HepG2 (cell line): ENCODE measurements at regions not wholly inside any gene's neighbourhood (a gene's known extent, or its start where the extent isn't known, plus 50 kb on each side); places are given as distances from the start of the nearest gene placed in this dataset.

Source experiments
- ATAC-seq: fragments of 200-7000 bp; cut with Tn5 transposase; 3 replicates; pipeline ENCODE4 v1.9.1; 2020; ENCODE audit warnings: mild to moderate bottlenecking, moderate library complexity
- BruUV-seq: library from RNA; stranded (reverse); fragments of 400-500 nt; replicated peaks from 2 replicates; lab custom pipeline; 2021; lab: Mats Ljungman, UMichigan
- CTCF ChIA-PET: fragments of 300-600 bp; formaldehyde crosslinking; extraction: SDS; loops from one replicate; lab custom pipeline; 2021; ENCODE audit warnings: low total read pairs, inconsistent platforms, low intra/inter-chr PET ratio; lab: Yijun Ruan, JAX
- POLR2A ChIA-PET: fragments of 350-600 bp; sonication (Branson Sonifier 250); formaldehyde crosslinking; loops from one replicate; lab custom pipeline; 2020; ENCODE audit warnings: antibody characterized with exemption, inconsistent platforms; lab: Yijun Ruan, JAX
- DNase-seq: peaks from one replicate; pipeline ENCODE4 v3.0.0-alpha.2; 2015; ENCODE audit warnings: low spot score
- FAIRE-seq: peaks from 3 replicates; lab custom pipeline; 2011; peaks lifted over from hg19 to GRCh38; lab: Jason Lieb, UNC
- H2AFZ ChIP-seq: one replicate; pipeline ENCODE4 v1.6.1; 2011; ENCODE audit warnings: low read length, inconsistent platforms
- H3K27ac ChIP-seq: fragments of 300-600 bp; 3 replicates; pipeline ENCODE4 v1.8.0; 2011; ENCODE audit warnings: mixed run types, mild to moderate bottlenecking, mixed read lengths, low read length, inconsistent platforms; ENCODE audit not compliant: insufficient read depth; ENCODE audit errors: extremely low read length
- H3K27me3 ChIP-seq, 2 experiments: fragments of 200-600 bp in 1 of 2; 2 replicates in 1 of 2; 3 replicates in 1 of 2; pipeline versions ENCODE4 v1.6.0 to v1.8.0; 2011; ENCODE audit warnings: low read length in 2 of 2, mild to moderate bottlenecking in 2 of 2, moderate library complexity in 2 of 2, inconsistent platforms in 1 of 2; ENCODE audit not compliant: insufficient read depth in 2 of 2, control insufficient read depth in 1 of 2
- H3K36me3 ChIP-seq, 2 experiments: fragments of 200-600 bp in 1 of 2; replicated peaks in 1 of 2; 2 replicates in 1 of 2; 3 replicates in 1 of 2; pipeline versions ENCODE4 v1.5.1 to v1.8.0; 2011; ENCODE audit warnings: low read length in 2 of 2, inconsistent platforms in 1 of 2; ENCODE audit not compliant: insufficient read depth in 2 of 2, control insufficient read depth in 1 of 2
- H3K4me1 ChIP-seq: 2 replicates; pipeline ENCODE4 v1.5.1; 2012; ENCODE audit warnings: low read length, inconsistent platforms; ENCODE audit not compliant: insufficient read depth
- H3K4me2 ChIP-seq: 2 replicates; pipeline ENCODE4 v1.6.0; 2011; ENCODE audit warnings: low read depth, low read length, inconsistent platforms
- H3K4me3 ChIP-seq, 3 experiments: fragments of 200-600 bp in 1 of 3; sonication (generic), shearing (Covaris generic) in 1 of 3; replicated peaks in 1 of 3; 2 replicates each; pipeline ENCODE4 v1.5.1; 2011 to 2016; ENCODE audit warnings: low read length in 3 of 3, inconsistent platforms in 2 of 3, low read depth in 2 of 3, mild to moderate bottlenecking in 2 of 3, control low read depth in 1 of 3, mixed read lengths in 1 of 3; ENCODE audit not compliant: insufficient read depth in 1 of 3
- H3K79me2 ChIP-seq: one replicate; pipeline ENCODE4 v1.6.1; 2011; ENCODE audit warnings: low read length, inconsistent platforms; ENCODE audit not compliant: insufficient read depth
- H3K9ac ChIP-seq: 2 replicates; pipeline ENCODE4 v1.6.0; 2011; ENCODE audit warnings: mild to moderate bottlenecking, low read depth, low read length, inconsistent platforms; ENCODE audit not compliant: insufficient read depth
- H3K9me3 ChIP-seq: 2 replicates; pipeline ENCODE4 v1.5.1; 2012; ENCODE audit warnings: mild to moderate bottlenecking, low read length
- H4K20me1 ChIP-seq: 2 replicates; pipeline ENCODE4 v1.6.0; 2011; ENCODE audit warnings: inconsistent platforms, mild to moderate bottlenecking, low read length, moderate library complexity; ENCODE audit not compliant: insufficient read depth
- CCDC6 ChIP-seq: sonication (generic); formaldehyde crosslinking; IDR thresholded peaks from 2 replicates; pipeline ENCODE4 v1.8.1; 2022; ENCODE audit warnings: mild to moderate bottlenecking, missing genetic modification reagents, moderate library complexity
- MAZ ChIP-seq, 2 experiments: sonication (generic) in 1 of 2; formaldehyde crosslinking in 1 of 2; IDR thresholded peaks; 2 replicates each; pipeline versions ENCODE4 v1.5.0 to v1.6.1; 2012 to 2020; ENCODE audit warnings: low read depth in 2 of 2, mild to moderate bottlenecking in 2 of 2, borderline replicate concordance in 1 of 2, improper control_type of control experiment in 1 of 2, low read length in 1 of 2, missing genetic modification reagents in 1 of 2, moderate library complexity in 1 of 2
- MED8 ChIP-seq: sonication (generic); formaldehyde crosslinking; IDR thresholded peaks from 2 replicates; pipeline ENCODE4 v1.8.1; 2023; ENCODE audit warnings: mild to moderate bottlenecking, missing genetic modification reagents; ENCODE audit not compliant: insufficient replicate concordance
- MEIS1 ChIP-seq: sonication (generic); formaldehyde crosslinking; IDR thresholded peaks from 2 replicates; pipeline ENCODE4 v1.9.0; 2021; ENCODE audit warnings: mild to moderate bottlenecking, missing genetic modification reagents, moderate library complexity, borderline replicate concordance
- MEIS2 ChIP-seq: sonication (generic); formaldehyde crosslinking; IDR thresholded peaks from 2 replicates; pipeline ENCODE4 v1.9.0; 2021; ENCODE audit warnings: mild to moderate bottlenecking, missing genetic modification reagents
- NFE2L1 ChIP-seq: sonication (generic); formaldehyde crosslinking; IDR thresholded peaks from 2 replicates; pipeline ENCODE4 v1.4.0; 2020; ENCODE audit warnings: missing genetic modification reagents, mild to moderate bottlenecking, borderline replicate concordance
- PHB2 ChIP-seq: fragments of 450-650 bp; IDR thresholded peaks from 2 replicates; pipeline ENCODE4 v1.6.1; 2018; ENCODE audit not compliant: partially characterized antibody
- PPARG ChIP-seq: conservative IDR thresholded peaks from 2 replicates; pipeline ENCODE4 v1.6.1; 2016; ENCODE audit warnings: missing biosample characterization, missing genetic modification reagents
- SNAPC2 ChIP-seq: sonication (generic); formaldehyde crosslinking; IDR thresholded peaks from 2 replicates; pipeline ENCODE4 v1.8.1; 2022; ENCODE audit warnings: mild to moderate bottlenecking, missing genetic modification reagents
- SRSF9 ChIP-seq: fragments of 200-400 bp; formaldehyde crosslinking; IDR thresholded peaks from 2 replicates; pipeline ENCODE4 v1.6.1; 2018; ENCODE audit warnings: borderline replicate concordance, mild to moderate bottlenecking, low read depth, low read length; ENCODE audit not compliant: insufficient read depth, poor library complexity, severe bottlenecking
- ZNF20 ChIP-seq: sonication (generic); formaldehyde crosslinking; IDR thresholded peaks from 2 replicates; pipeline ENCODE4 v1.4.0; 2020; ENCODE audit warnings: mild to moderate bottlenecking, moderate library complexity, missing genetic modification reagents
- ZNF30 ChIP-seq: sonication (generic); formaldehyde crosslinking; IDR thresholded peaks from 2 replicates; pipeline ENCODE4 v1.5.0; 2020; ENCODE audit warnings: mild to moderate bottlenecking, missing genetic modification reagents
- ZNF446 ChIP-seq: sonication (generic); formaldehyde crosslinking; IDR thresholded peaks from 2 replicates; pipeline ENCODE4 v1.5.0; 2020; ENCODE audit warnings: mild to moderate bottlenecking, missing genetic modification reagents
- ZNF569 ChIP-seq: sonication (generic); formaldehyde crosslinking; IDR thresholded peaks from 2 replicates; pipeline ENCODE4 v1.5.0; 2020; ENCODE audit warnings: mild to moderate bottlenecking, missing genetic modification reagents, moderate library complexity, borderline replicate concordance
- ZNF724P ChIP-seq: sonication (generic); formaldehyde crosslinking; IDR thresholded peaks from 2 replicates; pipeline ENCODE4 v1.8.0; 2022; ENCODE audit warnings: missing genetic modification reagents, borderline replicate concordance
- ZNF891 ChIP-seq: sonication (generic); formaldehyde crosslinking; IDR thresholded peaks from 2 replicates; pipeline ENCODE4 v1.5.0; 2020; ENCODE audit warnings: mild to moderate bottlenecking, missing genetic modification reagents
- whole genome bisulfite sequencing: methylation state at CpG from one replicate; pipeline ENCODE4 v1.1.6; 2017; ENCODE audit warnings: low lambda C conversion rate; 5-methylcytosine and 5-hydroxymethylcytosine counted together
- in situ Hi-C: cut with HindIII; loops from 2 replicates; pipeline ENCODE4 v1.10.0; 2017; ENCODE audit warnings: low pct_unique_long_range_greater_than_20kb; ENCODE audit not compliant: extremely low pct_ligation_motif_present
- intact Hi-C: fragments of 100-400 bp; cut with micrococcal nuclease; formaldehyde crosslinking; loops from one replicate; pipeline ENCODE4 v1.10.0; 2022; ENCODE audit not compliant: unreplicated experiment
- TF ChIP-seq, protein P1 (sequence below): sonication (generic); formaldehyde crosslinking; IDR thresholded peaks from 2 replicates; pipeline ENCODE4 v1.4.0; 2020; ENCODE audit warnings: missing genetic modification reagents
- TF ChIP-seq, protein P2 (sequence below): sonication (generic); formaldehyde crosslinking; IDR thresholded peaks from 2 replicates; pipeline ENCODE4; 2020; ENCODE audit warnings: missing genetic modification reagents, mild to moderate bottlenecking, borderline replicate concordance
- TF ChIP-seq, protein P3 (sequence below): sonication (generic); formaldehyde crosslinking; IDR thresholded peaks from 2 replicates; pipeline ENCODE4 v1.4.0; 2020; ENCODE audit warnings: mild to moderate bottlenecking, missing genetic modification reagents

- DNase-seq, result no peak
- no peak overlapping the region for H3K4me2 ChIP-seq
- in situ Hi-C loops, result no loop called here
- no peak overlapping the region for H2AFZ ChIP-seq
- no peaks in the 10 kb centered on the region for H3K36me3 ChIP-seq
- no peak overlapping the region for H3K27ac ChIP-seq
- POLR2A ChIA-PET, result no interaction called here
- intact Hi-C loops, result no loop called here
- WGBS, result 80% methylated on average over 7 of the region's 7 CpGs
- no peak overlapping the region for H3K9ac ChIP-seq
- ATAC-seq, result no peak
- no peaks in the 10 kb centered on the region for H3K79me2 ChIP-seq
- no peak for FAIRE-seq
- H3K4me3 ChIP-seq, result no peak overlapping the region
- H3K4me1 ChIP-seq, result peaks cover 21% of the 10 kb centered on the region
- CTCF ChIA-PET, result no interaction called here
- no peaks in the 10 kb centered on the region for H4K20me1 ChIP-seq
- H3K27me3 ChIP-seq, result no peaks in the 10 kb centered on the region
- BruUV-seq, result no TSS peak
- H3K9me3 ChIP-seq, result no peaks in the 10 kb centered on the region
- TF ChIP-seq CCDC6 (CRISPR knock-in tag) (no peak), ZNF724P (CRISPR knock-in tag) (no peak), ZNF446 (no peak), PHB2 (no peak), MED8 (no peak), NFE2L1 (CRISPR knock-in tag) (no peak), ZNF30 (CRISPR knock-in tag) (no peak), MEIS2 (CRISPR knock-in tag) (no peak), SNAPC2 (CRISPR knock-in tag) (no peak), MEIS1 (CRISPR knock-in tag) (no peak), ZNF891 (CRISPR knock-in tag) (no peak), SRSF9 (no peak), ZNF569 (CRISPR knock-in tag) (no peak), ZNF20 (CRISPR knock-in tag) (no peak), MAZ (IDR thresholded peaks at IDR 0.05; ENCODE audit: borderline replicate concordance, low read depth, low read length) (no peak), MAZ (CRISPR knock-in tag; IDR thresholded peaks at IDR 0.05; ENCODE audit: low read depth) (no peak), PPARG (CRISPR knock-in tag) (no peak)
- TF ChIP-seq, protein P1, sequence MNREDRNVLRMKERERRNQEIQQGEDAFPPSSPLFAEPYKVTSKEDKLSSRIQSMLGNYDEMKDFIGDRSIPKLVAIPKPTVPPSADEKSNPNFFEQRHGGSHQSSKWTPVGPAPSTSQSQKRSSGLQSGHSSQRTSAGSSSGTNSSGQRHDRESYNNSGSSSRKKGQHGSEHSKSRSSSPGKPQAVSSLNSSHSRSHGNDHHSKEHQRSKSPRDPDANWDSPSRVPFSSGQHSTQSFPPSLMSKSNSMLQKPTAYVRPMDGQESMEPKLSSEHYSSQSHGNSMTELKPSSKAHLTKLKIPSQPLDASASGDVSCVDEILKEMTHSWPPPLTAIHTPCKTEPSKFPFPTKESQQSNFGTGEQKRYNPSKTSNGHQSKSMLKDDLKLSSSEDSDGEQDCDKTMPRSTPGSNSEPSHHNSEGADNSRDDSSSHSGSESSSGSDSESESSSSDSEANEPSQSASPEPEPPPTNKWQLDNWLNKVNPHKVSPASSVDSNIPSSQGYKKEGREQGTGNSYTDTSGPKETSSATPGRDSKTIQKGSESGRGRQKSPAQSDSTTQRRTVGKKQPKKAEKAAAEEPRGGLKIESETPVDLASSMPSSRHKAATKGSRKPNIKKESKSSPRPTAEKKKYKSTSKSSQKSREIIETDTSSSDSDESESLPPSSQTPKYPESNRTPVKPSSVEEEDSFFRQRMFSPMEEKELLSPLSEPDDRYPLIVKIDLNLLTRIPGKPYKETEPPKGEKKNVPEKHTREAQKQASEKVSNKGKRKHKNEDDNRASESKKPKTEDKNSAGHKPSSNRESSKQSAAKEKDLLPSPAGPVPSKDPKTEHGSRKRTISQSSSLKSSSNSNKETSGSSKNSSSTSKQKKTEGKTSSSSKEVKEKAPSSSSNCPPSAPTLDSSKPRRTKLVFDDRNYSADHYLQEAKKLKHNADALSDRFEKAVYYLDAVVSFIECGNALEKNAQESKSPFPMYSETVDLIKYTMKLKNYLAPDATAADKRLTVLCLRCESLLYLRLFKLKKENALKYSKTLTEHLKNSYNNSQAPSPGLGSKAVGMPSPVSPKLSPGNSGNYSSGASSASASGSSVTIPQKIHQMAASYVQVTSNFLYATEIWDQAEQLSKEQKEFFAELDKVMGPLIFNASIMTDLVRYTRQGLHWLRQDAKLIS (CRISPR knock-in tag), result no peak
- TF ChIP-seq, protein P2, sequence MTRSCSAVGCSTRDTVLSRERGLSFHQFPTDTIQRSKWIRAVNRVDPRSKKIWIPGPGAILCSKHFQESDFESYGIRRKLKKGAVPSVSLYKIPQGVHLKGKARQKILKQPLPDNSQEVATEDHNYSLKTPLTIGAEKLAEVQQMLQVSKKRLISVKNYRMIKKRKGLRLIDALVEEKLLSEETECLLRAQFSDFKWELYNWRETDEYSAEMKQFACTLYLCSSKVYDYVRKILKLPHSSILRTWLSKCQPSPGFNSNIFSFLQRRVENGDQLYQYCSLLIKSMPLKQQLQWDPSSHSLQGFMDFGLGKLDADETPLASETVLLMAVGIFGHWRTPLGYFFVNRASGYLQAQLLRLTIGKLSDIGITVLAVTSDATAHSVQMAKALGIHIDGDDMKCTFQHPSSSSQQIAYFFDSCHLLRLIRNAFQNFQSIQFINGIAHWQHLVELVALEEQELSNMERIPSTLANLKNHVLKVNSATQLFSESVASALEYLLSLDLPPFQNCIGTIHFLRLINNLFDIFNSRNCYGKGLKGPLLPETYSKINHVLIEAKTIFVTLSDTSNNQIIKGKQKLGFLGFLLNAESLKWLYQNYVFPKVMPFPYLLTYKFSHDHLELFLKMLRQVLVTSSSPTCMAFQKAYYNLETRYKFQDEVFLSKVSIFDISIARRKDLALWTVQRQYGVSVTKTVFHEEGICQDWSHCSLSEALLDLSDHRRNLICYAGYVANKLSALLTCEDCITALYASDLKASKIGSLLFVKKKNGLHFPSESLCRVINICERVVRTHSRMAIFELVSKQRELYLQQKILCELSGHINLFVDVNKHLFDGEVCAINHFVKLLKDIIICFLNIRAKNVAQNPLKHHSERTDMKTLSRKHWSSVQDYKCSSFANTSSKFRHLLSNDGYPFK (CRISPR knock-in tag), result no peak
- TF ChIP-seq, protein P3, sequence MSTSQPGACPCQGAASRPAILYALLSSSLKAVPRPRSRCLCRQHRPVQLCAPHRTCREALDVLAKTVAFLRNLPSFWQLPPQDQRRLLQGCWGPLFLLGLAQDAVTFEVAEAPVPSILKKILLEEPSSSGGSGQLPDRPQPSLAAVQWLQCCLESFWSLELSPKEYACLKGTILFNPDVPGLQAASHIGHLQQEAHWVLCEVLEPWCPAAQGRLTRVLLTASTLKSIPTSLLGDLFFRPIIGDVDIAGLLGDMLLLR (CRISPR knock-in tag), result no peak
Observed at GRCh38 chr21:39052718-39053117, 130.5 kb downstream of the PSMG1 start.
